NCI-H2196 treated with DMSO at 0.1 percent for 48 hours (cell line): ENCODE measurements at regions not wholly inside any gene's neighbourhood (a gene's known extent, or its start where the extent isn't known, plus 50 kb on each side); places are given as distances from the start of the nearest gene placed in this dataset.

ENCODE experiments used
- DNase-seq: peaks from one replicate; lab custom pipeline; 2025; ENCODE audit not compliant: unreplicated experiment; lab: John Stamatoyannopoulos, UW

GRCh38 chr3:178152988-178153387 is 383.2 kb upstream of the KCNMB2 start:
- DNase-seq, result no peak

- no peak for DNase-seq
Measured at GRCh38 chr3:178155521-178155920, 380.7 kb upstream of the KCNMB2 start.

- no peak for DNase-seq
Measured at GRCh38 chr3:178156301-178156700, 379.9 kb upstream of the KCNMB2 start.

- DNase-seq, result no peak
Measured at GRCh38 chr3:178159691-178160220, 376.5 kb upstream of the KCNMB2 start.

GRCh38 chr3:178169421-178169820 is 366.8 kb upstream of the KCNMB2 start:
- no peak for DNase-seq

- no peak for DNase-seq
Measured at GRCh38 chr3:178170698-178171535, 365.3 kb upstream of the KCNMB2 start.

GRCh38 chr3:178172121-178172520 is 364.1 kb upstream of the KCNMB2 start:
- DNase-seq, result no peak

GRCh38 chr3:178174201-178174915 is 361.9 kb upstream of the KCNMB2 start:
- DNase-seq, result no peak

- no peak for DNase-seq
Measured at GRCh38 chr3:178181088-178181487, 355.1 kb upstream of the KCNMB2 start.

GRCh38 chr3:178181784-178182183 is 354.5 kb upstream of the KCNMB2 start:
- no peak for DNase-seq

GRCh38 chr3:178182337-178182779 is 353.9 kb upstream of the KCNMB2 start:
- DNase-seq, result no peak

GRCh38 chr3:178184833-178185232 is 351.4 kb upstream of the KCNMB2 start:
- DNase-seq, result no peak

- DNase-seq, result no peak
Measured at GRCh38 chr3:178186666-178187065, 349.6 kb upstream of the KCNMB2 start.

- DNase-seq, result no peak
Measured at GRCh38 chr3:178189854-178190253, 346.4 kb upstream of the KCNMB2 start.

GRCh38 chr3:178193846-178194245 is 342.4 kb upstream of the KCNMB2 start:
- no peak for DNase-seq

GRCh38 chr3:178194539-178194938 is 341.7 kb upstream of the KCNMB2 start:
- no peak for DNase-seq

GRCh38 chr3:178195824-178196223 is 340.4 kb upstream of the KCNMB2 start:
- DNase-seq, result no peak

GRCh38 chr3:178198329-178198728 is 337.9 kb upstream of the KCNMB2 start:
- no peak for DNase-seq

- DNase-seq, result no peak
Measured at GRCh38 chr3:178200316-178200715, 335.9 kb upstream of the KCNMB2 start.

- DNase-seq, result no peak
Measured at GRCh38 chr3:178201714-178202113, 334.5 kb upstream of the KCNMB2 start.

GRCh38 chr3:178202194-178202593 is 334.0 kb upstream of the KCNMB2 start:
- DNase-seq, result no peak

- no peak for DNase-seq
Measured at GRCh38 chr3:178203165-178203564, 333.1 kb upstream of the KCNMB2 start.
